HG03575 (cell line): ENCODE measurements at regions not wholly inside any gene's neighbourhood (a gene's known extent, or its start where the extent isn't known, plus 50 kb on each side); places are given as distances from the start of the nearest gene placed in this dataset.

Experiments
- ATAC-seq: cut with Tn5 transposase; IDR thresholded peaks from one replicate; pipeline ENCODE4 v1.9.1; 2021; ENCODE audit not compliant: unreplicated experiment, insufficient number of reproducible peaks, low FRiP score; ENCODE audit errors: extremely low read depth

DNA sequence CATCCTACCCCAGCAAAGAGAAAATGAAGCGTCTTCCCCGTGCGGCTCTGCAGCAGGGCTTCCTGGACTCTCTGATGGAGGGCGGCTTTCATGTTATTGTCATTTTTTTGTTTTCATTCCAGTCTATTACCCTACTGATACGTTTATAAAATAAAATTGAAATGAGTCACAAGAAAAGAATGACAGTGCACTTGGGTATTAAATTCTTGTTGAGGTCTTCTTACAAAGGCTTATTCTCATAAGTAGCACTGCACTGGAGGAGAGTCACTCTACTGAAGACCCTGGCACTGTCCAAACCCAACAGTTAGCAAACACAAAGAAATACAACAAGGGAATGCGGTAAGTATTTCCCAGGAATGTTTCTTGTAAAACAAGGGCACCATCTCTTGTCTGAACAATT is 379.3 kb downstream of the MAFB start:
- ATAC-seq: no peak

DNA sequence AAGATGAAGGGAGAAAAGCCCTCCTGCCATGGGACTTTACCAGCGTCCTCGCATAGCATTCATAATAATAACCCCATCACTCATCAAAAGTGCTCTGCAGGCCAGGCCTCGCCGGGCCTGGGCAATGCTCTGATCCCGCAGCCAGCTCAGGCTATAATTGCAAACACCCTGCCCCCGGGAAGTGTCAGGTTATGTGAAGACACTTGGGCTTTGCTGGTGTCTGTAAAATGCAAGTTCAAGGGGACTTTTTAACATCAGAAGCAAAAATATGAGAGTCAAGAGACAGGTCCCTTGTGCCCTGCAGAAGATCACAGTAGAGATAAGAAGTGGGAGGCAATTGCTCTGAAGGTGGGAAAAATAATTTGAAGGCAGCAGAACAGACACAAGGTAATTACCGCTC is 381.0 kb downstream of the MAFB start:
- ATAC-seq: no peak

DNA sequence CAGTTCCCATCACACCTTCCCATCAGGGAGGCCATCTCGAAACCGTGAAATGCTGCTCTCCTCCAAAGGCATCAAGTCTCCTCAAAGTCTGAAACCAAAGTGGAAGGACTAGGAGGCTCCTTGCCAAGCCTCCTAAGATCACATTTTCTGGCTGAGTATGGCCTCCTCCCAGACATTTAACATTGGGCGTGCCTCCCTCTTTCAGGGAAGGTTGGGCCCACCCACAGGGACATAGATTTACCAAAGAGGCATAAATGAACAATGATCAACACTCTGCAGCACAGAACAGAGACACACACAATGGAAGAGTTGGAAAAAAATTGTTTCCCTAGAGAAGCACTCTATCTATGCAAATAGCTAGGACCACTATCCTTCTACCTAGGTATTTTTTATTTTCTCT is 381.8 kb downstream of the MAFB start:
- no peak for ATAC-seq

DNA sequence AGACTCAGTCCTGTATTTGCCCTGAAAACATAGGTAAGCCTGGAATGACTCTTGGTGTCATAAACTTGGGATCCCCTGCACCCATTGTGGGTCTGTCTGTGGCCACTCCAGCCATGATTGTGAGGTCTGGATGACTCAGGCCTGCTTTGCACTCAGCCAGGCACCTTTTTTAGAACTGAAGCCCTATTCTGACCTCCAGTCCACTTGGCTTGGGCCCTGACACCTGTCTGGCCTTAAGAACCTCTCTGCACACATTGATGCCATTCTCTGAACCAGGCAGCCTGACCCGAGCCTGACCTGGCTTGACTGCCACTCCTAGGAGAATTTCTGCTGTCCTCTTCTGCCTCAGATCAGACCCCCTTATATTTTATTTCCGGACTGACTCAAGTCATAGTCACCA is 383.7 kb downstream of the MAFB start:
- no peak for ATAC-seq

DNA sequence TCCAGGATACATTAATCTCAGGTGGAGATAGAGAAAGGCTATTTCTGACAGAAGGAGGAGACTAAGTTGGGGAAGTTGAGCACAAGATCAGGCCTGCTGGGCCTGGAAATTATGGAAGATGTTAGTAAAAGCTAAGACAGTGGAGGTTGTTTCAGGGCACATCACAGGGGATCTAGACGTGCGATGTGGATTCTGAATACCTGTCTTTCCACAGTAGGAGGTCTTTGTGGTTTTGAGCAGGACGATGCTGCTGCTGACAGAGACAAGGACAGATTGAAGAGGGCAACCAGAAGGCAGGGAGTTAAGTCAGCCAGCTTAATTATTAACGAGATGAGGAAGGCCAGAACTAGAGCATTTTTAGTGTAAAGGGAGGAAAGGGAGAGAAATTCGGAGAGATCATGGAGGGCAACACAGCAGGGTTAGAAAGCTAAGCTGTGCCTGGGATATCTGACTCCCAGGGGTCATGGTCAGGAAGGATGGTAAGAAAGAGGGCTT is 384.9 kb downstream of the MAFB start:
- no peak for ATAC-seq

DNA sequence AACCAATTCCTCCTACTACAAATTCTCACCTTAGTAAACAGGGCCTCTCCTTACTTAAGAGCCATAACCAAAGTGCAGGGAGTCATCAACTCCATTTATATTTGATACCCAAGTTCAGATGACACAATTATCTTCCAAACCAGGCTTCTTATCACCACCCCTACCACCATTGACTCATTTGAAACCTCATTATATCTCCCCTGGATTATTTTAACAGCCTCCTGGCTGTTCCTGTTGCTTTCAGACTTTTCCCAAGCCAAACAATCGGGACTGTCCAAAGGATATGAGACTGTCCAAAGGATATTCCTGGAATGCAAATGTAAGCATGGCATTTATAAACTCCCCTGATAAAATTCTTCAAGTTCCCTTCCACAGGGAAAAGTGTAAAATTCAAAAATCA is 394.3 kb downstream of the MAFB start:
- ATAC-seq: no peak

DNA sequence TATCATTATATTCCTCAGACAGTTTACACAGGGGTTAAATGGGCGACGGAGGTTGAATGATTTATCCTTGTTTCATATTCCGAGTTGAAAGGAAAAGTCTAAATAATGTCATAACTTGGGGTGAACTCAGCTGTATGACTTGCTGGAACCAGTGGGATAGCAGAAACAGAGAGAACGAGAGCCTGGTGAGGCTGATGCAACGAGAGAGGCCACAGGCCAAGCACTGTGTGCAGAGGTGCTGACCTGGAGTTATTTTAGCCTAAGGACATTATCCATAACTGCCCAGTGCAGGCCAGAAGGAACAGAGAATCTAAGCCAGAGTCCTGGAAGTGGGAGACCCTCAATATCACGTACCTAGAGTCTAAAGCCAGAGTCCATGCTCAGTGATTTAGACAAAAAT is 394.9 kb downstream of the MAFB start:
- ATAC-seq: no peak

DNA sequence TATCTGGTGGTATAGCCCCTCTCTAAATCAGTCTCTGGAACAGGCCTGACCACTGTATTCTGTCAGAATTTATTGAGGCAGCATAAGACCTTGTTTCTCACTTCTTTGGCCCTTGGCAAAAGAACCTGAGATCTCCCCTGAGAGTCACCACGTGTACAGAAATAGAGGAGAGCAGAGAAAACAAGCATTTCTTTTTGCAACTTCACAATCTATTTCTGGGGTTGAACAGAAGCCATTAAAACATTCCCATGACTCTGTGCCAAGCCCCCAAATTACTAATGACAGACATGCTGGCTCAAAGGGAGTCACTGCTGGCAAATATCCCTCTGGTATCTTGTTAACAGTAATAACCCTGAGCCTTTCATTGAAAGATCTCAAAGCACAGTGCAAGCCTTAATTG is 395.3 kb downstream of the MAFB start:
- no peak for ATAC-seq

DNA sequence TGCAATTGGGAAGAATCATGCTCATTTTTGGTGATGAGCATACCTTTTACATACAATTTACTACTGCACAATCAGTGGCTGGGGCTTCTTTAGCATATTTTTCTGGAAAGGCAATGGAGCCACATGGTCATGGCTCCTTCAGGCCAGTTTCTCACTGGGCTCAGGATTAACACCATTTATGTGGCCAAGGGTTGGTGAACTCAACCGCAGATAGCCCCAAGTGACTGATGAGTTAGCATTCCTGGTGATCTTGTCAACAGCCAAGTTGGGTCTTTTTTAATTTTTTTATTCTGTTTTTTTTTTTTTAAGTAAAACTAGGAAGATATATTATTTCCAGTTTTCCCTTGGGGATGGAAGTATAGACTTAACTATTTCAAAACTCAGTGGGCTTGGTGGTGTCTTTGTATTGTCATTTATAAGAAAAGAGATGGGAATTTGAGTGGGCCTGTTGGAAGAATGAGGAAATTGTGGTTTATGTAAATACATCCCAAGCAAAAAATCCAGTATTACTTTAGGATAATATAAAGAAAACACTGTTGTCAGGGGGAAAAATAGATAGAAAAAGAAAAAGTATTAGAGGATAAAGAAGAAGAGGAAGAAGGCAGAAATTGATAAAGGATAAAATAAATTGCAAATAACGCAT is 397.4 kb downstream of the MAFB start:
- ATAC-seq: no peak

DNA sequence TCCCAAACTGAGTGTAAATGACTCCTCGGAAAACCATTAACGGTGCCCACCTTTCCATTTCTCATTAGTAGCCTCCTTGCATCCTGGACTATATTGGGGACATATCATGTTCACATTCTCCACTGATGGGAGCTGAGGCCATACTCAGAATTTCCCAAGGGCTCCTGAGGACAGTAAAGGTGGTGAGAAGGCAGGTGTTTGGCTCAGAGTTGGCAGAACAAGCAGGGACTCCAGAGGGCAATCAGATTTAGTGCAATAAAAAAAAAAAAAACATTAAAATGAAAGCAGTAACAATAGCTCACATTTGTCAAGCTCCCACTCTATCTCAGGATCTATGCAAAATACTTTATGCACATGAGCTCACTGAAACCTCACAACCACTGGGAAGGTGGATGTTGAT is 401.4 kb downstream of the MAFB start:
- no peak for ATAC-seq

DNA sequence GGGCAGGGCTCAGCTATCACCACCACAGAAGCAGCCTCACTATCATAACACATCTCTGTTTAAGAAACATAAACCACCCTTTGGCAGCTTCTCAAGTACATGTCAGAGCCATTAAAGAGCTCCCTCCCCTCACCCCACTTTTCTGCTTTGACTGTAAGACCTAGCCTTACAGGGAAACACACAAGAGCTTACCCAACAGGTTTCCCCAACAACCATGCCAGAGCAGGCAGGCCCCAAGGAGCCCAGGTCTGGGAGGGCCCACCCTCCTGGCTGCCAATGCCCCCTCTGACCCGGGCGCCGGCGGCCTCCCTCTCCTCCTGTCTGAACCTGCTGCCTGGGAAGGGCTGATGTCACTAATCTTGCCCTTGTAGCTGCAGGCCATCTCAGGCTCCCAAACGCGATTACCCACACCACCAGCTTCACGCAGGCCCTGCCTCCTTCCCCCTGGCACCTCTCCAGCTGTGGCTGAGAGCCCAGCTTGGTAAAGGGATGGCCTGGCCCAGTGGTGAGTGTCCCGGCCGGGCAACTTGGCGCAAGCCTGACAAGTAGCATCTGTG is 402.0 kb downstream of the MAFB start:
- no peak for ATAC-seq

DNA sequence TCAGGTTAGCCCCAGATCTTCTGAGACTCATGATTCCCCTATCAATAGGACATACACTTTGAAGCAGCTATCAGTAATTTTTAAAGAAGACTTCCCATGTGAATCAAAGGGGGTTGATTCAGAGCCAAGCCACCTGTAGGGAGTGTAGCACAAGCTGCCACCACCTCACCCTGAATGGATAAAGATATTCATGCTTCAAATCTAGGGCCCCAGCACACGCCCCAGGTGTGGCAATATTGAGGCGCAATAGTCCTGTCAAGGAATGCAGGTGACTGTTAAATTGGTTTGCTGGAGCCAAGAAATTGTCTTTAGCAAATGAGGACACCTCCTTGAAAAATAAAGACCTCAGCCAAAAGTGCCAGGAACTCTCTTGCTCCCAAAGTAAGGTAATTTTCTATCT is 404.4 kb downstream of the MAFB start:
- no peak for ATAC-seq

DNA sequence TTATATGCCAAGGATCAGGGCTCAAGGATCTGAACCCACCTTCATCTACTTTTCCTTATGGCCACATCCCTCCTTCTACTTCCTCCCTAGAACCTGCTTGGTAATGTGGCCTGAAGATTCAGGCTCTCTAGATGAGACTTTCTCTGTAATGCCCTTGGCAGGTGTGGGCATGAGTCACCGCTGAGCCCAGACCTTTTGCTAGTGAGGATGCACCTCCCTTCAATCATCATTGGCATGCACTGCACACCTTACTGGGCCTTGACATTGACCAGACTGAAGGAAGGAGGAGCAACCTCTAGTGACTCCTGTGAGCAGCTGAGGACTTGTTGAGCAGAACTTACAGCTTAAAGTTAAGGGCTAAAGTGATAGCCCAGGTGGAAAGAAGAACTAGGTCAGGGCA is 405.3 kb downstream of the MAFB start:
- ATAC-seq: no peak

DNA sequence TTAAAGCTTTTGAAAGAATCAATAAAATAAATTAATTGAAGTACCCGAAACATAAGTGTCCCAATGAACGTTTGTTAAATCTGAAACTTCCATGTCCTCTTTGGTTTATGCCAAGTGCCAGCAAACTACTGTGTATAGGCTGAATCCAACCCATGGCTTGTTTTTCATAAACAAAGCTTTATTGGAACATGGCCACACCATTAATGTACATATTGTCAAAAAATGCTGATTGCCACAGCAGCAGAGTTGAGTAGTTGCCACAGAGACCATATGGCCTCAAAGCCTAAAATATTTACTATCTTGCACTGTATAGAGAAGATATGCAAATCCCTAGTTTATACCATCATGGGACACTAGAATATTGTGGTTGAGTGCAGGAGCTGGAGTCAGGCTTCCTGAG is 406.1 kb downstream of the MAFB start:
- no peak for ATAC-seq

DNA sequence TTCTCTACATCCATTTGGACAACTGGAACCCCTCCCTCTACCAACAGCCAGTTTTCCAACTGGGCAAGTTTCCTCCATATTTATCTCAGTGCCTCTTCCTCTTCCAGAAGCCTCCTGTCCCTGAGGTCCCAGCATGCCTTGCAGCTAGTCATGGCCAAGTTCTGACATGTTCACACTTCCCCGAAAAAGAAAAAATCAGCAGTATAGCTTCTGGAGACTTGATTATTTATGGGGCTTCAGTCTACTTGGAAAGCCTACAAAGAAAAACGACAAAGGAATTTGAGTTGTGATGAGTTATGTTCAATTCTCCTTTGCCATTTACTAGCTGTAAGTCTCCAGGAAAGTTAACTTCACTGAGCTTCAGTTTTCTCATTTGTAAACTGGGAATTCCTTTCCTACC is 406.5 kb downstream of the MAFB start:
- no peak for ATAC-seq

DNA sequence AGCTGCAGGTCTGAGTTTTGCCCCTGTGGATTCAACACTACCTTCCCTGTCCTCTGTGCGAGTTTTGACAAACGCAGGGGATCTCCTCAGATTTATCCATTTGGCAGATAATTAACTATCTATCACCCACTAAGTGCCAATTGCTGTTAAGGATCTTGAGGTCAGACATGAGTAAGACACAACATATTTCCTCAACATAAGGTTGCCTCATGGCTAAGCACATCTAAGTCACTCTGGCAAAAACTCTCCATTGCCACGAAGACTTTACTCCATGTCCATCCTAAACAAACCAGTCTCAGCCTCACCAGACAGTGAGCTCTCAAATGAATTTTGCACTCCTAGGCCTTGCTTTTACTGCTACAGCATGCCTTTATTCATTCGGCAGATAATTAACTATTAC is 408.4 kb downstream of the MAFB start:
- no peak for ATAC-seq

DNA sequence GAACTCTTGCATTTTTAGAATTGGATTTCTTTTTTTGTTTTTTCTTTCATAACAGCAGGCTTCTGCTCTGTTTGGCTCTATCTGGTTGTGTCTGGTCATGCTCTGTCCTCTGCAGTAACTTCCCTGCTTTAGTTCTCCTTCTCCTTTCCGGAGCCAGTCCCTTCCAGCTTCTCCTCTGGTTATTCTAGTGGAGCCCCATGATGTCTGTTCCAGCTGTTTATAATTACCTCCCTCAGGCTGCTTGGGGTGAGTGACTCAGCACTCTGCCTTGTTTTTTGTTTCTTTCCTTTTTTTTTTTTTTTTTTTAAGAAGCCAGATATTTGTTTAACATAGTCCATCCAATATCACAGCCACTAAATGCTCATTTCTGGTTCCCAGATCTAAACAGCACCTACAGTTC is 409.6 kb downstream of the MAFB start:
- ATAC-seq: no peak

DNA sequence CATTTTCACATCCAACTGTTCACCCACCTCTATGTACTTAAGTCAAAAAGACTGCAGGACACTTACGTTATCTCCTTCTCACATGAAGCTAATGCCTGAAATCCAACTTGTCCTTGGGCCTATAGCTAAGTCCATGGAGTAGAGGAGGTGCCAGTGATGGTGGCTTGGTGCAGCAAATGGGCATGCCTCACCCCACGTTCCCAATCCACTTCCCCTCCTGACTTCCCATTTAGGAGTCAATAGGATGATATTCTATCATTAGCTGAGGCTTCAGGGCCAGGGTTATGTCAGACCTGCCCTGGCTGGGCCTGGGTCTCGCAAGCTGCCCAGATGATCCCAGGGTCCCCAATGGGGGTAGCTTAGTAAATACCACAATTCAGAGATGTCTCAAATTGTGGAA is 410.4 kb downstream of the MAFB start:
- ATAC-seq: no peak

DNA sequence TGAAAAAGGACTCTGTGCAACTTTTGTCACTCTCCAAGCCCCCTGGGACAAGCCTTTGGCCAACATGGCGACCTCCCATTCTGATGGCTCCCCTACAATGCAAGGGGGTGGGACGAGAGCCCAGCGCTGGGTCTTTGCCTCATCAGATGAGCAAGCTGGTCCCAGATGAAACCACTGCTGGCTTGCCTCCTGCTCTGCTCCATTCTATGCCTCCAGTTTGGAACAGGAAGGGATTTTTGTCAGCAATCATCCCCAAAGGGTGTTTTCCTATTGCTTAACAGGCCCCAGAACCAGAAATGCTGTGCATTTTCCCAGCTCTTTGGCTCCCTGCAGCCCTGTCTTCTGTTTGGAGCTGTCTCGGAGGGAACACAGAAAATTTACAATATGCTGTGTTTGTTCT is 412.7 kb downstream of the MAFB start:
- ATAC-seq: no peak

DNA sequence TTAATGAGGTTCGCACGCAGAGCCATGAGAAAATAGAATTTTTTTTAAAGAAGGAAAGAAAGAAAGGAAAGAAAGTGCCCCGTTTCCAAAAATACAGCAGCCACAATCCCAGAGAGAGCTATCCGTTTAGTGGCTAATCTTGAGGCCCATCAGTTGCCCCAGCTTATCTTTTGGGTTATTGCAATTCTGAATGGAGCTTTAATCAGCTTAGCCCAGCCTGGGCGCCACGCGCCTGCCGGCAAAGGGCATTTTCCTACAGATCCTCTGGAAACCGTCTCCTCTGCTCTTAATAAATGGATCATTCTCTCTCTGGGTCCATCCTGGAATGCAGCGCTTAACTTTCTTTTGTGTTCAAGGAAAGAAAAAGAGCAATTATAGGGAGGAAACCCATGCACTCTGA is 413.3 kb downstream of the MAFB start:
- no peak for ATAC-seq

DNA sequence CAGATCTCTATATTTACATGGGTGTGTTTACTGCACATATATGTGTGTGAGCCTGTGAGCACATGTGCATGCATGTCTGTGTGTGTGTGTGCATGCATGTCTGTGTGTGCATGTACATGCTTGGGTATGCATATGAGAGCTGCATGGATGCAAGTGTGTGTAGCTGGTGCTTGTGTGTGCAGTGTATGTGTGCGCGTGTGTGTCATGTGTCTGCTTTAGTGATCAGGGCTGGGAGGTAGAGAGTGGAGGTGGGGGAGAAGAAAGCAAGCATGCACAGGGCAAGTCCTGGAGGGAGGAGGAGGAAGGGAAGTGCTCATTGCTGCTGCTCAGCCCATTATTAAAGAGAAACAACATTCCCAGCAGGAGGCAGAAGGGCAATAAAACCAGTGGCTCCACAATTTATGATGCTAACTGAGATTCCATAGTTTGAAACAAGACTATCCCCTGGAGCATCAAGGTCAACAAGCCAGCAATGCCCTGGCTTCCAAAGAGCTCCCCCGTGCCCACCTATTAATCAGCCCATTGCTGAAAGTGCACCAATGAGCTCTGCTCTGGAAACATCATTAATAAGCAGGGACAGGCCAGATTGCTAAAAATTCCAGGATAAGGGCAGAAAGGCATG is 414.0 kb downstream of the MAFB start:
- no peak for ATAC-seq
